ENCODE measurements at regions not wholly inside any gene's neighbourhood (a gene's known extent, or its start where the extent isn't known, plus 50 kb on each side); places are given as distances from the start of the nearest gene placed in this dataset.

DNA sequence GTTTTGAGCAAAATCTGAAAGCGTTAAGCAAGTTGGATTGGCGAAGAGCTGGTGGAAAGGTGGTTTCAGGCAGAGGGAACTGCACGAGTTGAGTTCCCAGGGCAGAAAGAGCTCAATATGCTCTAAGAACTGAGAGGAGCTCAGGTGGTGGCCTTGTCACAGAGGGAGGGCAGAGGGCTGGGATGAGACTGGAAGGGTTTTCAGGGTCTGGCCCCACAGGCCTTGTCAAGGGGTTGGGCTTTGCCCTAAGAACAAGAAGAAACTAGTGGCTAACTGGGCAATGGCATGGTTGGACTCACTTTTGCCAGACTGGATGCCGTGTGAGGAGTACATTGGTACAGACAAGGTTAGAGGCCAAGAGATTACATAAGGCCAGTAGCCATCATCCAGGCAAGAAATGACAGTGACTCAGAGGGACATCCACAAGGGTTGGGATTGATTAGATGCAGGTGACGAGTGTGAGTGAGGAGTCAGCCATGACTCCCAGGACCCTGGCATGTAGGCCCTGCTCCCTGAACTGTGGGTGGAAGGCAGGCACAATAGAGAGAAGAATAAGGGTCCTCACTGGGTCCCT is 75.1 kb upstream of the SMIM23 start:
- TF ChIP-seq, protein P1, sequence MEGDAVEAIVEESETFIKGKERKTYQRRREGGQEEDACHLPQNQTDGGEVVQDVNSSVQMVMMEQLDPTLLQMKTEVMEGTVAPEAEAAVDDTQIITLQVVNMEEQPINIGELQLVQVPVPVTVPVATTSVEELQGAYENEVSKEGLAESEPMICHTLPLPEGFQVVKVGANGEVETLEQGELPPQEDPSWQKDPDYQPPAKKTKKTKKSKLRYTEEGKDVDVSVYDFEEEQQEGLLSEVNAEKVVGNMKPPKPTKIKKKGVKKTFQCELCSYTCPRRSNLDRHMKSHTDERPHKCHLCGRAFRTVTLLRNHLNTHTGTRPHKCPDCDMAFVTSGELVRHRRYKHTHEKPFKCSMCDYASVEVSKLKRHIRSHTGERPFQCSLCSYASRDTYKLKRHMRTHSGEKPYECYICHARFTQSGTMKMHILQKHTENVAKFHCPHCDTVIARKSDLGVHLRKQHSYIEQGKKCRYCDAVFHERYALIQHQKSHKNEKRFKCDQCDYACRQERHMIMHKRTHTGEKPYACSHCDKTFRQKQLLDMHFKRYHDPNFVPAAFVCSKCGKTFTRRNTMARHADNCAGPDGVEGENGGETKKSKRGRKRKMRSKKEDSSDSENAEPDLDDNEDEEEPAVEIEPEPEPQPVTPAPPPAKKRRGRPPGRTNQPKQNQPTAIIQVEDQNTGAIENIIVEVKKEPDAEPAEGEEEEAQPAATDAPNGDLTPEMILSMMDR (IDR thresholded peaks at IDR 0.05), result no peak
- TF ChIP-seq, protein P2, sequence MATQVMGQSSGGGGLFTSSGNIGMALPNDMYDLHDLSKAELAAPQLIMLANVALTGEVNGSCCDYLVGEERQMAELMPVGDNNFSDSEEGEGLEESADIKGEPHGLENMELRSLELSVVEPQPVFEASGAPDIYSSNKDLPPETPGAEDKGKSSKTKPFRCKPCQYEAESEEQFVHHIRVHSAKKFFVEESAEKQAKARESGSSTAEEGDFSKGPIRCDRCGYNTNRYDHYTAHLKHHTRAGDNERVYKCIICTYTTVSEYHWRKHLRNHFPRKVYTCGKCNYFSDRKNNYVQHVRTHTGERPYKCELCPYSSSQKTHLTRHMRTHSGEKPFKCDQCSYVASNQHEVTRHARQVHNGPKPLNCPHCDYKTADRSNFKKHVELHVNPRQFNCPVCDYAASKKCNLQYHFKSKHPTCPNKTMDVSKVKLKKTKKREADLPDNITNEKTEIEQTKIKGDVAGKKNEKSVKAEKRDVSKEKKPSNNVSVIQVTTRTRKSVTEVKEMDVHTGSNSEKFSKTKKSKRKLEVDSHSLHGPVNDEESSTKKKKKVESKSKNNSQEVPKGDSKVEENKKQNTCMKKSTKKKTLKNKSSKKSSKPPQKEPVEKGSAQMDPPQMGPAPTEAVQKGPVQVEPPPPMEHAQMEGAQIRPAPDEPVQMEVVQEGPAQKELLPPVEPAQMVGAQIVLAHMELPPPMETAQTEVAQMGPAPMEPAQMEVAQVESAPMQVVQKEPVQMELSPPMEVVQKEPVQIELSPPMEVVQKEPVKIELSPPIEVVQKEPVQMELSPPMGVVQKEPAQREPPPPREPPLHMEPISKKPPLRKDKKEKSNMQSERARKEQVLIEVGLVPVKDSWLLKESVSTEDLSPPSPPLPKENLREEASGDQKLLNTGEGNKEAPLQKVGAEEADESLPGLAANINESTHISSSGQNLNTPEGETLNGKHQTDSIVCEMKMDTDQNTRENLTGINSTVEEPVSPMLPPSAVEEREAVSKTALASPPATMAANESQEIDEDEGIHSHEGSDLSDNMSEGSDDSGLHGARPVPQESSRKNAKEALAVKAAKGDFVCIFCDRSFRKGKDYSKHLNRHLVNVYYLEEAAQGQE (IDR thresholded peaks at IDR 0.05; ENCODE audit: insufficient read depth in 1 of 2, low read depth in 2 of 2, low read length in 1 of 2), result no peak
- no peak for TF ChIP-seq POLR2AphosphoS5 (IDR thresholded peaks at IDR 0.05; ENCODE audit: low read depth, low read length)
- TF ChIP-seq TCF7L2 (IDR thresholded peaks at IDR 0.05; ENCODE audit: low read depth, low read length), result no peak
- no peak for TF ChIP-seq SIN3A (IDR thresholded peaks at IDR 0.05; ENCODE audit: borderline replicate concordance, insufficient read depth, low read depth, low read length)

Data from Panc1 (cell line).